Upper lobe of left lung (tissue), 6 donors: ENCODE measurements at regions not wholly inside any gene's neighbourhood (a gene's known extent, or its start where the extent isn't known, plus 50 kb on each side); places are given as distances from the start of the nearest gene placed in this dataset.
"Not testable (repeated sequence)": the region's sequence is repeated elsewhere in the genome, so short reads cannot be mapped to it uniquely, and the experiment has no call there.

Experiments
- ATAC-seq, 2 donors: fragments of 200-7000 bp; cut with Tn5 transposase; one replicate each; pipeline ENCODE4 v1.9.1; 2022; ENCODE audit warnings: mild to moderate bottlenecking in 2 of 2, moderate library complexity in 2 of 2; ENCODE audit not compliant: low FRiP score in 2 of 2
- DNase-seq, 2 donors: peaks; one replicate each; pipeline ENCODE4 v3.0.0-alpha.2; 2019 to 2020
- H3K27ac ChIP-seq, 4 donors: fragments of 200-600 bp; sonication (generic); one replicate each; pipeline ENCODE4 v1.5.1; 2016 to 2019
- H3K27me3 ChIP-seq, 4 donors: fragments of 200-600 bp; sonication (generic); one replicate each; pipeline ENCODE4 v1.5.1; 2017 to 2019
- H3K36me3 ChIP-seq, 4 donors: fragments of 200-600 bp; sonication (generic); one replicate each; pipeline ENCODE4 v1.5.1; 2016 to 2019
- H3K4me1 ChIP-seq, 4 donors: fragments of 200-600 bp; sonication (generic); one replicate each; pipeline ENCODE4 v1.5.1; 2018 to 2019
- H3K4me3 ChIP-seq, 4 donors: fragments of 200-600 bp; sonication (generic); one replicate each; pipeline ENCODE4 v1.5.1; 2017 to 2019; ENCODE audit warnings: mild to moderate bottlenecking in 2 of 4, moderate library complexity in 1 of 4
- H3K9me3 ChIP-seq, 4 donors: fragments of 200-600 bp; sonication (generic); one replicate each; pipeline ENCODE4 v1.5.1; 2018 to 2019
- EP300 ChIP-seq, 4 donors: sonication (generic); formaldehyde crosslinking; IDR thresholded peaks; one replicate each; pipeline ENCODE4 v1.5.1; 2017; ENCODE audit warnings: antibody characterized with exemption in 4 of 4, control low read depth in 2 of 4
- POLR2A ChIP-seq, 4 donors: fragments of 450-650 bp; IDR thresholded peaks; one replicate each; pipeline ENCODE4 v1.5.1; 2016 to 2017; ENCODE audit warnings: antibody characterized with exemption in 4 of 4, mild to moderate bottlenecking in 2 of 4
- POLR2AphosphoS5 ChIP-seq, 2 donors: sonication (generic); formaldehyde crosslinking; IDR thresholded peaks; one replicate each; pipeline ENCODE4 v1.5.1; 2017; ENCODE audit warnings: antibody characterized with exemption in 2 of 2
- WGBS, 2 donors: methylation state at CpG; one replicate each; pipeline ENCODE4 v1.1.5; 2017 to 2018; 5-methylcytosine and 5-hydroxymethylcytosine counted together
- TF ChIP-seq, protein P1 (sequence below), 6 experiments: fragments of 450-650 bp in 4 of 6; fragments of 200-600 bp in 2 of 6; sonication (generic) in 2 of 6; IDR thresholded peaks; one replicate each; pipeline ENCODE4 v1.5.1; 2016 to 2019; ENCODE audit warnings: antibody characterized with exemption in 6 of 6
- donor health status: DM: no; HTN: no; CAD: no; lungs with moderate emphysema.
- donor health status: DM: no; HTN: yes; CAD: no; lungs with severe emphysema.

DNA sequence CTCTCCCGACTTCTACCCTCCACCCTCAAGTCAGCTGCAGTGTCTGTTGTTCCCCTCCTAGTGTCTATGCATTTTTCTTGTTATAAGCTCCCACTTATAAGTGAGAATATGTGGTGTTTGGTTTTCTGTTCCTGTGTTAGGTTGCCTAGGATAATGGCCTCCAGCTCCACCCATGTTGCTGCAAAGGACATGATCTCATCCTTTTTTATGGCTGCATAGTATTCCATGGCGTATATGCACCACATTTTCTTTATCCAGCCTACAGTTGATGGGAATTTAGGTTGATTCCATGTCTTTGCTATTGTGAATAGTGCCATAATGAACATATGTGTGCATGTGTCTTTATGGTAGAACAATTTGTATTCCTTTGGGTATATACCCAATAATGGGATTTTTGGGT is 80.7 kb downstream of the SPTSSA start:
- DNase-seq, result not testable (repeated sequence)

DNA sequence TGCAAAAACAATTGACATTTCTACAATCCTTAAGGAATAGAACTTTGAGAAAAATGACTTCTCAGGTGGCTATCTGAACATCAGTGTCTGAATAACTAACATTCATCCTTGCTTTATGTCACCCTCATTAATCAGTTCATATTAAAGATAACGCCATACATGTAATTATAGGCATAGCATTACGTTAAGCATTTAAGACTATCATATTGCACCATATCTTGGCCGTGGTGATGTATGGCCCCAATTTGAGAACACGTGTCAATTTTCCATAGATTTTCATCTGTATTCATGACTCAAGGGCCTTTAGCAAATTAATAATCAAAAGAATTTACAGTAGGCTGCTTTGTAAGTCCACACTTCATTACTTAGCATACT is 81.6 kb downstream of the SPTSSA start:
- Histone ChIP-seq H3K36me3 (no peaks in the 10 kb centered on the region), H3K27me3 (no peaks in the 10 kb centered on the region), H3K27ac (peak overlapping the region in 2 of 4 donors; percentile 73 to 77), H3K9me3 (no peaks in the 10 kb centered on the region), H3K4me1 (peaks cover 0 to 33% (median 2%) of the 10 kb centered on the region in 4 donors), H3K4me3 (no peak overlapping the region)
- 73 to 75% methylated on average over 4 of the region's 4 CpGs for WGBS, 2 donors
- ATAC-seq (no peak), DNase-seq (no peak)
- TF ChIP-seq POLR2AphosphoS5 (IDR thresholded peaks at IDR 0.05) (no peak), POLR2A (IDR thresholded peaks at IDR 0.05) (no peak), EP300 (IDR thresholded peaks at IDR 0.05) (no peak)
- TF ChIP-seq, protein P1, sequence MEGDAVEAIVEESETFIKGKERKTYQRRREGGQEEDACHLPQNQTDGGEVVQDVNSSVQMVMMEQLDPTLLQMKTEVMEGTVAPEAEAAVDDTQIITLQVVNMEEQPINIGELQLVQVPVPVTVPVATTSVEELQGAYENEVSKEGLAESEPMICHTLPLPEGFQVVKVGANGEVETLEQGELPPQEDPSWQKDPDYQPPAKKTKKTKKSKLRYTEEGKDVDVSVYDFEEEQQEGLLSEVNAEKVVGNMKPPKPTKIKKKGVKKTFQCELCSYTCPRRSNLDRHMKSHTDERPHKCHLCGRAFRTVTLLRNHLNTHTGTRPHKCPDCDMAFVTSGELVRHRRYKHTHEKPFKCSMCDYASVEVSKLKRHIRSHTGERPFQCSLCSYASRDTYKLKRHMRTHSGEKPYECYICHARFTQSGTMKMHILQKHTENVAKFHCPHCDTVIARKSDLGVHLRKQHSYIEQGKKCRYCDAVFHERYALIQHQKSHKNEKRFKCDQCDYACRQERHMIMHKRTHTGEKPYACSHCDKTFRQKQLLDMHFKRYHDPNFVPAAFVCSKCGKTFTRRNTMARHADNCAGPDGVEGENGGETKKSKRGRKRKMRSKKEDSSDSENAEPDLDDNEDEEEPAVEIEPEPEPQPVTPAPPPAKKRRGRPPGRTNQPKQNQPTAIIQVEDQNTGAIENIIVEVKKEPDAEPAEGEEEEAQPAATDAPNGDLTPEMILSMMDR (IDR thresholded peaks at IDR 0.05), result no peak

More for the DNA sequence above, 80.7 kb downstream of the SPTSSA start:
- not testable (repeated sequence) for H3K4me3 ChIP-seq, H3K27ac ChIP-seq, H3K36me3 ChIP-seq, H3K9me3 ChIP-seq, H3K27me3 ChIP-seq, ATAC-seq
- peaks cover 0 to 26% (median 2%) of the 10 kb centered on the region in 4 donors for H3K4me1 ChIP-seq
- WGBS, 2 donors, result 89 to 96% methylated on average over 2 of the region's 2 CpGs

DNA sequence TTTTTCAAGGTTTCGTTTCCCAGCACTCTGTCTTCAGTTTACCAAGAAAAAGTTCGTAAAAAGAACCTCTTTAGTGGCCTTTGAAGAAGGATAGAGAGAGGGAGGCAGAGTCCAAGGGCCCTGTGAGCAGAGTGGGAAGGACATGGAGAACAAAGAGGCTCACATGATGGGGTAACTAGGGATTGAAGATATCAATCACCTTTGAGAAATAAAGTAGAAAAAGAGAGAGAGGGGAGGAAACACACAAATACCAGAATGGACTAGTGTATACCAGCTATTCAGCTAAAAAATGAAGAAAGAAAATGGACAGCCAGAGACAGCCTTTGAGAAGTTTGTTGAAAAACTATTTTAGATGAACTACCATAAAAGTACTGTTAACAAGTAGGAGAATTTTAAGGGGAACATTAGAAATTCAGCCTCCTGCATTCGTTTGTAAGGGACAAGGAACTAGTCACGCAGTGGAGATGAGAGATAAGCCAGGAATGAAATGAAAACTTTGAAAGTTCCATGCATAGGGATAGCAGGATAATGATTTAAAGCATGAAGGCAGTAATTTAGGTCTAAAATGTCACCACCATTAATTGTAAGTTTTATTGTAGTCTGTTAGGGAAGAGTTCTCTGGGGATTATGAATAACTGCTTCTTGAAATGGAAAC is 82.1 kb downstream of the SPTSSA start:
- no peaks in the 10 kb centered on the region for H3K36me3 ChIP-seq
- ATAC-seq (no peak), DNase-seq (no peak)
- H3K27me3 ChIP-seq, result no peaks in the 10 kb centered on the region
- H3K9me3 ChIP-seq, result no peaks in the 10 kb centered on the region
- peaks cover 0 to 33% (median 2%) of the 10 kb centered on the region in 4 donors for H3K4me1 ChIP-seq
- no peak for TF ChIP-seq EP300 (IDR thresholded peaks at IDR 0.05)
- no peak for TF ChIP-seq POLR2AphosphoS5 (IDR thresholded peaks at IDR 0.05)
- TF ChIP-seq POLR2A (IDR thresholded peaks at IDR 0.05), result no peak
- TF ChIP-seq, protein P1 (IDR thresholded peaks at IDR 0.05), result no peak
- 52 to 54% methylated on average over 4 of the region's 4 CpGs for WGBS, 2 donors
- H3K4me3 ChIP-seq, result no peak overlapping the region
- peak overlapping the region in 3 of 4 donors; percentile 14 to 77 (median 73) for H3K27ac ChIP-seq

DNA sequence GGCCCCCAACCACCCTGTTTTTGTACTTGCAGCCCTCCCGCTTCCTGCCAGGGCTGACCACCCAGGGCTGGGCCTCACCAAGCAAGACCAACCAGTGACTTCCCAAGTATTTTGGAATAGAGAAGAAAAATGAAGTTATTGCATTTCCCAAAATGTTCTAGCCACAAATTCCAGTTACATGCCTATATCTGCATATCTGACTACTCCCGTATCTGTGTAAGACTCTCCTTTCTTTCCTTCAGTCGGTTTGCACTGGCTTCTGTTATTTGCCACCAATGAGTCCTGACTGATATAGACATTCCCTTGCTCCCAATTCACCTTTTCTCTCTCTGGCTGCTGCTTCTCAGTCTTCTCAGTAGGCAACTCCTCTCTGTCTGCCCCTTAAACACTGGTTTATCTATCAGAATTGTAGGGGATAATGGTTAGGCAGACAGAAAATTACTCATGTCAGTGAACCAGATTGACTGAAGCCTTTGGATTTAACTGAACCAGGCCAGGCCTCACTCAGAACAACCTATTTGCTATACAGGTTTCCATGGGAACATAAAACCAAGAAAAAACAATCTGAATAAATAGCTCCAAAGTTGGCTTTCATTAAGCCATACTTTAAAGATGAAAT is 85.3 kb downstream of the SPTSSA start:
- H3K4me1 ChIP-seq, result peaks cover 0 to 53% (median 12%) of the 10 kb centered on the region in 4 donors
- peak overlapping the region; percentile 74 to 81 (median 78) for H3K27ac ChIP-seq
- H3K27me3 ChIP-seq, result no peaks in the 10 kb centered on the region
- WGBS, 2 donors, result 89 to 93% methylated on average over 3 of the region's 3 CpGs
- DNase-seq (no peak), ATAC-seq (no peak)
- no peak for TF ChIP-seq POLR2AphosphoS5 (IDR thresholded peaks at IDR 0.05)
- TF ChIP-seq, protein P1 (IDR thresholded peaks at IDR 0.05), result no peak
- no peak for TF ChIP-seq EP300 (IDR thresholded peaks at IDR 0.05)
- TF ChIP-seq POLR2A (IDR thresholded peaks at IDR 0.05), result no peak
- H3K4me3 ChIP-seq, result no peak overlapping the region
- no peaks in the 10 kb centered on the region for H3K36me3 ChIP-seq
- H3K9me3 ChIP-seq, result no peaks in the 10 kb centered on the region

DNA sequence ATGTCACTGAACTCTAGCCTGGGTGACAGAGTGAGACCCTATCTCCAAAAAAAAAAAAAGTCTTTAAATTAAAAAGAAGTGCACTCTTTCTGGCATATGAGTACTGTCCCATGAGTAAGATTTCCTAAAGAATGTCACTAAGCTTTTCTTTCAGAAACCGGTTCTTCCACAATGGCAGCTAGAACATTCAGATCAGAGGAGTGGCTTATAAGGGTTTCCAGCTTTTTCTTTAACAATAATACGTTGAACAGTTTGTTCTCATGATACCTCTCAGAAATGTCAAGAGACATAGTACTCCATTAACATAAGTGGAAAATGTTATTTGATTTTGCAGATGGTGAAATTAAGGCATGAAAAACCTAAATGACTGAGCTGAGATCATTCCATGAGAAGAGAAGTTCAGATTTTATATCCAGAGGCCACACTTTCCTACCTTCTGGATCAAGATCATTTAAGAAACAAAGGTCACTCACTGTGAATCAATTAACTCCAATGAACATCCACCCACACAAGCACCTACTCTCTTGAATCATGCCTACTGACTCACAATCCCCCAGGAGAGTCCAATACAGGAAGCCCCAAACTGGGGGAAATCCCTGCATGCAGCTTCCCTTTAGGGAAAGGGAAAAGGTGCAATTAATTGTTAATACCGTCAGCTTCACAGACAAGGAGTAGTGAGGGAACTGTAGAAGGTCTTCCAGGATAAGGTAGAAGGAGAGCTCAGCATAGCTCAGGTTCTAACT is 86.9 kb downstream of the SPTSSA start:
- Histone ChIP-seq H3K36me3 (no peaks in the 10 kb centered on the region), H3K9me3 (no peaks in the 10 kb centered on the region), H3K27me3 (no peaks in the 10 kb centered on the region), H3K4me1 (peaks cover 0 to 51% (median 13%) of the 10 kb centered on the region in 4 donors), H3K4me3 (no peak overlapping the region), H3K27ac (peak overlapping the region; percentile 74 to 81 (median 79))
- ATAC-seq (peak; percentile 46 to 79), DNase-seq (peak in 1 of 2 donors; percentile 43)
- WGBS, 2 donors, result 55 to 57% methylated on average over 3 of the region's 3 CpGs
- TF ChIP-seq POLR2AphosphoS5 (IDR thresholded peaks at IDR 0.05) (peak; percentile 13 to 16), EP300 (IDR thresholded peaks at IDR 0.05) (peak in 3 of 4 donors; percentile 75 to 98 (median 91)), POLR2A (IDR thresholded peaks at IDR 0.05) (peak in 1 of 4 donors; percentile 37)
- TF ChIP-seq, protein P1 (IDR thresholded peaks at IDR 0.05), result no peak
